GM12874 (cell line): ENCODE measurements at regions not wholly inside any gene's neighbourhood (a gene's known extent, or its start where the extent isn't known, plus 50 kb on each side); places are given as distances from the start of the nearest gene placed in this dataset.

Source experiments
- CTCF ChIP-seq: IDR thresholded peaks from 2 replicates; pipeline ENCODE4 v1.5.1; 2011; ENCODE audit warnings: low read depth, mild to moderate bottlenecking, control low read depth, low read length, moderate library complexity; ENCODE audit not compliant: insufficient read depth

- TF ChIP-seq CTCF = no peak
These were observed 172.2 kb downstream of the HSD17B3 start for GRCh38 chr9:96129747-96130146.

DNA sequence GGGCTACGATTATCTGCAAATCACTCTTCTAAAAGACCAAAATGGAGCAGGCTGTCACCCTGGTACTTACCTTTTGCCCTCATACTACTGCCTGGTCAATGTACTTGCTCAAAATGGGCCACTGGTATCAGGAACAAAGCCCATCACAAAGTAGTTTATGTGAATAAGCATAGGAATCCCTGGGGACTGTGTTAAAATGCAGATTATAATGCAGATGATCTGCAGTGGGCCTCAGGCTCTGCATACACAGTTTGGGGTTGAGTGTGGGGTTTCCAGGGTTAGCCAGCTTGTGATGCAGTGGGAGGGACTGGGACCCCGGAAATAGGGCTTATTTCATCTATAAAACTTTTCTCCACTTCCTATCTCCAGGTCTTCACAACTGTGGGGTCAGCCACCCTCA lies 173.1 kb downstream of the HSD17B3 start:
- TF ChIP-seq CTCF = no peak

DNA sequence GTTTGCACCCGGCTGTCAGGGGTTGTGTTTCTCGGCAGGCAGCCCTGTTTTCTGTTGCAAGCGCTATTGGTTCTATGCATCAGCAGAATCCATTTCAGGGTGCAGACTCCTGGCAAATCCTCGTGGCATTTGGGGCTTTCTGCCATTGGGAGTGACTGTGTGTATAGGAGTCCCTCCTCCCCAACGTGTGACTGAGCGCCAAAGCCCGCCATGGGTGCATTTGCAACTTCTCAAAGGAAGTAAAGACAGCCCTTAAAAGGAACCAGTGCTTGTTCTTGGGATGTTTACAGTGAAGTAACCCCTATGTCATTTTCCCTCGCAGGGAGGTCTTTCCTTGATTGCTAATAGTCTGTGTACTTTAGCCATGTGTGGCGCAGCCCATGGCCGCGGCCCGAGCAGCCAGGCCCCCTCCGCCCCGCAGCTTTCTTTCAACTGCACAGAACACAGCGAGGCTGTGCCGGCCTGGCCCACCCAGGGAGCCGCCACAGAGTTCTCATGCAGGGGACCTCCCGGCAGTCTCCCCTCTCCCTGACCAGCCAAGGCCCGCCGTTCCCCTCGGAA lies 175.6 kb downstream of the HSD17B3 start:
- no peak for TF ChIP-seq CTCF

DNA sequence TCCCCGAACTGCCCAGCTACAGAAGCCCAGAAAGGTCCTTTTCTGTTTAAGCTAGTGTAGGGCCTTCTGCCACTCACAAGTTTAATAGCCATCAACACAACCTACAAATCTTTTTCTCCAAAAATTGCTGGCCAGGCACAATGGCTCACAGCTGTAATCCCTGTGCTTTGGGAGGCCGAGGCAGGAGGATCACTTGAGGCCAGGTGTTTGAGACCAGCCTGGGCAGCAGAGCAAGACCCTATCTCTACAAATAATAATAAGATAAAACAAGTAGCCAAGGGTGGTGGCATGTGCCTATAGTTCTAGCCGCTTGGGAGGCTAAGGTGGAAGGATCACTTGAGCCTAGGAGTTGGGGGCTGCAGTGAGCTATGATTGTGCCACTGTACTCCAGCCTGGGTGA lies 176.4 kb downstream of the HSD17B3 start:
- no peak for TF ChIP-seq CTCF

GRCh38 chr9:96122751-96123150 lies 179.2 kb downstream of the HSD17B3 start:
- no peak for TF ChIP-seq CTCF

DNA sequence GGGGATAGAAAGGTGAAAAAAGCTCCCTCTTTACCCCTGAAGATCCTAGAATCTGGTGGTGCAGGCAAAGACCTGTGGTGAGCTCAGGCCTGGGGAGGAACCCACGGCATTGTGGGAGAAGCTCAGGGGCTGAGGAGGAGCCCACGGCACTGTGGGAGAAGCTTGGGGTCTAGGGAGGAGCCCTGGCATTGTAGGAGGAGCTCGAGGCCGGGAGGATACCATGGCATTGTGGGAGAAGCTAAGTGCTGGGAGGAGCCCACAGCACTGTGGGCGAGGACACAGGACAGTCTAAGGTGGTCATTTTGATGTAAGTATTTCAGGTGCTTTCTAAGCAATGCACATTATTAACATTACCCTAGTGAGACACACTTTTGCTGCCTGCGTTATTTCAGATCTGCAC lies 179.7 kb downstream of the HSD17B3 start:
- TF ChIP-seq CTCF = no peak

- TF ChIP-seq CTCF = no peak
These were observed 180.8 kb downstream of the HSD17B3 start for GRCh38 chr9:96121136-96121535.

DNA sequence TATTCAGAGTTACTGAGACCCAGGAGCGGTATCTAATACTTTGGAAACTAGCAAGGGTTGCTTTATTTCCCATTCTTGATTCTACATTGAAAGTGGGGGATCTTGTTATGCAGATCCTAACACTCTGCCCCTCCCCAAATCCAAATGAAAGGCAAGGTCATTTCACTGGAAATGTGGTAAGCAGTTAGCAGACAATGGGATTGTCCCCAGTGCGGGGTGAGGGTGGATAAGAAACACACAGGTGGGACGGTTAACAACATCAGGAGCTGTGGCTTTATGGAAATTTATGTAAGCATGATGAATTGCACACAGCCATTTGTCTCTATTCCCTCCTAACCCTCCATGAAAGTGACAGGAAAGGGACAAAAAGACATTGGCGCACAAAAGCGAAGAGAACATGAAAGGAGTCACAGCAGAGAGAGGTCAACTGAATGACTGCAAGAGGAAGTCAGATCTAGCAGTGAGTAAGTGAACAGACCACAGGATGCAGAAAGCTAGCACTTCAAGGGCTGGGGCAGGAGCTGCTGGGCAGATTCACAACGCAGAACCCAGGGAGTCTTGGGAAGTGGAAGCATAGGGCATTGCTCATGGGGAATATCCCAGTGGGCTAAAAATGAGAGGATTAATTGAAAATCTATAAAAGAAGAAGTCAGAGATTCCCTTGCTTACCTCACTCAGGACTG lies 184.4 kb downstream of the HSD17B3 start:
- no peak for TF ChIP-seq CTCF
